Epithelial cell of esophagus (primary cell): ENCODE measurements at regions not wholly inside any gene's neighbourhood (a gene's known extent, or its start where the extent isn't known, plus 50 kb on each side); places are given as distances from the start of the nearest gene placed in this dataset.

Source experiments
- DNase-seq: peaks from one replicate; pipeline ENCODE4 v3.0.0; 2010; ENCODE audit warnings: low read depth
- H3K4me3 ChIP-seq: 2 replicates; pipeline ENCODE4 v1.5.1; 2011; ENCODE audit warnings: mild to moderate bottlenecking, low read length, control low read depth
- TF ChIP-seq, protein P1 (sequence below): IDR thresholded peaks from 2 replicates; pipeline ENCODE4 v1.5.1; 2011; ENCODE audit warnings: low read depth, mild to moderate bottlenecking, low read length, control low read depth, inconsistent platforms; ENCODE audit not compliant: insufficient read depth; ENCODE audit errors: missing control alignments

DNA sequence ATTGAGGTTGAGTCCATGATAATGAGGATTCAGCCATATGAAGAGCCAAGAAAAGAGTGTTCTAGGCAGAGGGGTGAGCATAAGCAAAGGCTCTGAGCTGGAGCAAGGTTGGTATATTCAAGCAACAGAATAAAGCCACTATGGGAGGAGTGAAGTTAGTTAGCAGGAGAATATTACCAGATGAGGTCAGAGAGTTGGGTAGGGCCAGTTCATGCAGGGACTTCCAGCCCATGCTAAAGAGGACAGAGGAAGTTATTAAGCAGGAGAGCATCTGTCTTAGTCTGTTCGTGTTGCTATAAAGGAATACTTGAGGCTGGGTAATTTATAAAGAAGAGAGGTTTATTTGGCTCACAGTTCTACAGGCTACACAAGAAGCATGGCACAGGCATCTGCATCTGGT, 57.1 kb upstream of the ATG10 start:
- TF ChIP-seq, protein P1, sequence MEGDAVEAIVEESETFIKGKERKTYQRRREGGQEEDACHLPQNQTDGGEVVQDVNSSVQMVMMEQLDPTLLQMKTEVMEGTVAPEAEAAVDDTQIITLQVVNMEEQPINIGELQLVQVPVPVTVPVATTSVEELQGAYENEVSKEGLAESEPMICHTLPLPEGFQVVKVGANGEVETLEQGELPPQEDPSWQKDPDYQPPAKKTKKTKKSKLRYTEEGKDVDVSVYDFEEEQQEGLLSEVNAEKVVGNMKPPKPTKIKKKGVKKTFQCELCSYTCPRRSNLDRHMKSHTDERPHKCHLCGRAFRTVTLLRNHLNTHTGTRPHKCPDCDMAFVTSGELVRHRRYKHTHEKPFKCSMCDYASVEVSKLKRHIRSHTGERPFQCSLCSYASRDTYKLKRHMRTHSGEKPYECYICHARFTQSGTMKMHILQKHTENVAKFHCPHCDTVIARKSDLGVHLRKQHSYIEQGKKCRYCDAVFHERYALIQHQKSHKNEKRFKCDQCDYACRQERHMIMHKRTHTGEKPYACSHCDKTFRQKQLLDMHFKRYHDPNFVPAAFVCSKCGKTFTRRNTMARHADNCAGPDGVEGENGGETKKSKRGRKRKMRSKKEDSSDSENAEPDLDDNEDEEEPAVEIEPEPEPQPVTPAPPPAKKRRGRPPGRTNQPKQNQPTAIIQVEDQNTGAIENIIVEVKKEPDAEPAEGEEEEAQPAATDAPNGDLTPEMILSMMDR = no peak
- no peak for DNase-seq
- H3K4me3 ChIP-seq = no peak overlapping the region

DNA sequence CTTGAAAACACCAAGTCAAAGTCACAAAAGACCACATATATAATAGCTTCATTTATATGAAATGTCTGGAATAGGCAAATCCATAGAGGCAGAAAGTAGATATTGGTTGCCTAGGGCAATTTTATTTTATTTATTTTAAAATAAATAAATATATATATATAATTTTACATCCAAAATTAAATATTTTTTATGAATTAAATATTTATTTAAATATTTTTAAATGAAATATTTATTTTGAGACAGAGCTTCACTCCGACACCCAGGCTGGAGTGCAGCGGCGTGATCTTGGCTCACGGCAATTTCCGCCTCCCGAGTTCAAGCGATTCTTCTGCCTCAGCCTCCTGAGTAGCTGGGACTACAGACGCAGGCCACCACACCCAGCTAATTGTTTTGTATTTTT, 58.9 kb upstream of the ATG10 start:
- no peak for DNase-seq
- H3K4me3 ChIP-seq = no peak overlapping the region
- TF ChIP-seq, protein P1 = no peak

DNA sequence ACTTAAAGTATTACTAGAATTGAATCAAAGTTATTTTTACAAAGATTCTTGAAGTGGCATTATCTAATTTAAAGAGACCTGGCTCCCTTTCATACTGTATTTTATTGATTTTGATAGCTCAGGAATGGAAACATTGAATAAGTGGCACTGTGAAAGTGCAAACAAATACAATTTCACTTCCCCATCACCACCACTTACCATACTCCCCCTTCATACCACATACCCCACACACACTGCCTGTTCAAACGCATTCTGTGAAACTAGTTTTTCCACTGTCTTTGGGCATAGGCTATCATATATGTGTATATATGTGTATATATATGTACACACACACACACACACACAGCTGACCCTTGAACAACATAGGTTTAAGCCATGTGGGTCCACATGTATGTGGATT, 62.1 kb upstream of the ATG10 start:
- no peak for DNase-seq
- no peak overlapping the region for H3K4me3 ChIP-seq
- TF ChIP-seq, protein P1 = no peak

DNA sequence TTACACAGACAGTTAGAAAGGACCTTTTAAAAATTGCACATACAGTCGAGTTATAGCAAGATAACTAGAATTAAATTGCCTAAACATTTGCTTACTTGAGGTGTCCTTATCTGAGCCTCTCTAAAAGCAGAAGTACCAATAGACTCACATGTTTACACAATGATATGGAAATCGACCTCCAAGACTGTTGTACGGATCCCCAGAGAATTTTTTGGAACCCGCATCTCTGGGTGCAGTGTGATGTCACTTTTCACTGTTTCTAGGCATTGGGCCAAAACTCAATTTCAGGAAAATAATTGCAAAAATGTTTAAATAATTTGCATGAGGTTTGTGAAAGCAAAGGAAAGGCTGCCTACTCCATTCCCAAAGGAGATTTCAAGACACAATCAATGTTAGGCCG, 63.1 kb upstream of the ATG10 start:
- no peak overlapping the region for H3K4me3 ChIP-seq
- DNase-seq = no peak
- TF ChIP-seq, protein P1 = no peak

DNA sequence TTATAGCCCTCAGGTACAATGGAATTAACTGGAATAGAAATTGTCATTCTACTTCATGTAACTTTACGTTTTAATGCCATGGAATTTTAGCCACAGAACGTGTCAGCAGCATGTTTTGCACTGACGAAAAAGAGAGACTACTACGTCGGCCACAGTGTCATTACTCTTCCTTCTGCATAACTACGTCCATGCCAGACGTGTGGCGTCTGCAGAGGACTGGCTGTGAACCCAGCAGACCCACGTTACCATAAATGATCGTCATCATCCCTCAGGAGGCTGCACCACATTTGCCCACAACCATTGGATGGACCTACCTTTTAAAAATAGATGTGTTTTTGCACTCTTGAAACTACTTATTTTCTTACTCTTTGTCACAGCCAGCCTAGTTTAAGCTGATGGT, 63.8 kb upstream of the ATG10 start:
- DNase-seq = no peak
- TF ChIP-seq, protein P1 = no peak
- no peak overlapping the region for H3K4me3 ChIP-seq

DNA sequence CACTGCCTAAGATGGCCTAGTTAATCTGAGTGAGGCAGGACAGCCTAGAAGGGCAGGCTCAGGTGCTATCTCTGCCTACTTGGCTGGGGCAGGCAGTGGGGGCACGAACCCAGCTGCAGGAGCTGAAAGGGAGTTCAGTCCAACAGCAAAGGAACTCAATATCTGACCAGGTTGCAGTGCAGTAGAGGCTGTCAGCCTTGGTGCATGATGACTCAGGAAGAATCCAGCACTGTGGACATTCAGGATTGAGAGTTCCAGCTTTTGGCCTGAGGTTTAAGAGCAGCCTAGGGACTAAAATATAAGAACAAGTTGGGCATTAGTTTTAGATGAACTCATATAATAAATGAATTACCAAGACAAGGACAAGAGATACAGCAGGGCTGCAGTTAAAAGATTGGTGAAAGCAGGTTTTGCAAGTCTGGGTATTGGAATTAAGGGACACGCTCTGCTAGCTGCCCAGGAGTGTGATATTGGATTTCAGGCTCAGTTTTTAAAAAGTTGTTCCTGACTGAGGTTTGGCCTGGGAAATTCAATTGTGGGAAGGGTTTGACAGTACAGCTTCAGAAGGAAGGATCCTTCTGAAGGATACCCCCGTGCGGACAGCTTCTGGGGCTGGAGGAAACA, 64.7 kb upstream of the ATG10 start:
- H3K4me3 ChIP-seq = no peak overlapping the region
- peak; percentile 6 for DNase-seq
- TF ChIP-seq, protein P1 = no peak

DNA sequence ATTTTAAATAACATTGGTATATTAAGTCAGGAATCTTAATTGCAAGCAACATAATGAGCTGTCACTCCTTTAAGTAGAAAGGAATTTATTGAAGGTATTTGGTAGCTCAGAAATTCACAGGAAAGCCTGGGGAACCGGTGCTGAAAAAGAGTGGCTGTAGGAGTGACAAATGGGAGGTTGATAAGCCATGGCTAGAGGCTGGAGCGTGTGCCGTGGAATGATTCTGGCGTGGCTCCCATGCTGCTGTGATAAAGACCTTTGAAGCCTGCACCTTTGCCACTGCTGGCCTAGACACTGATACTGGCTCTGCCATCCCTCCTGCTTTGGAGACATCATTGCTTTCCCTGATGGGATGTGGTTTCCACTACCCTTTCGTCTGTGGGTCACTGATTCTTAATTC, 65.7 kb upstream of the ATG10 start:
- TF ChIP-seq, protein P1 = no peak
- DNase-seq = no peak
- no peak overlapping the region for H3K4me3 ChIP-seq
